HG03064 (cell line): ENCODE measurements at regions not wholly inside any gene's neighbourhood (a gene's known extent, or its start where the extent isn't known, plus 50 kb on each side); places are given as distances from the start of the nearest gene placed in this dataset.

Source experiments
- ATAC-seq: cut with Tn5 transposase; IDR thresholded peaks from one replicate; pipeline ENCODE4 v1.9.1; 2021; ENCODE audit warnings: low read depth; ENCODE audit not compliant: unreplicated experiment

DNA sequence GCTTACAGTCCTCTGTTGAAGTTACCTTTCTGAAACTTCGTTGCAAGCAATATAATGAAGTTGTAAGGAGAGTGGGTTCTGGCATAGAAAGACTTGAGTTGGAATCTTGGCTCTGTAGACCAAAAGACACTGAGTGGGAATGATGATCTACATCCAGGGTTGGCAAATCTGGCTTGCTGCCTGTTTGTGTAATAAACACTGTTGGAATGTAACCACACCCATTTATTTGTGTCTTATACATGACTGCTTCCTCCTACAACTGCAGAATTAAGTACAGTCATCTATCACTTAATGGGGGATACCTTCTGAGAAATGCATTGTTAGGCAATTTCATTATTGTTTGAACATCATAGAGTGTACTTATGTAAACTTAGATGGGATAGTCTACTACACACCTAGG lies 178.4 kb upstream of the SUCLG2 start:
- ATAC-seq: no peak

DNA sequence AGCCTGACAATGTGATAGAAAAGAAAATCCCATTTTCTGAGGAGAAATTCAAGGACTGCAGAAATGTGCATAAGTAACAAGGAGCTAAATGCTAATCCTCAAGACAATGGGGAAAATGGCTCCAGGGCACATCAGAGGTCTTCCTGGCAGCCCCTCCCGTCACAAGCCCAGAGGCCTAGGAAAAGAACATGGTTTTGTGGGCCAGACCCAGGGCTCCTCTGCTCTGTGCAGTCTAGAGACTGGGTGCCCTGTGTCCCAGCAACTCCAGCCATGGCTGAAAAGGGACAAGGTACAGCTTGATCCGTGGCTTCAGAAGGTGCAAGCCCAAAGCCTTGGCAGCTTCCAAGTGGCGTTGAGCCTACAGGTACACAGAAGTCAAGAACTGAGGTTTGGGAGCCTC lies 176.8 kb upstream of the SUCLG2 start:
- ATAC-seq: no peak

DNA sequence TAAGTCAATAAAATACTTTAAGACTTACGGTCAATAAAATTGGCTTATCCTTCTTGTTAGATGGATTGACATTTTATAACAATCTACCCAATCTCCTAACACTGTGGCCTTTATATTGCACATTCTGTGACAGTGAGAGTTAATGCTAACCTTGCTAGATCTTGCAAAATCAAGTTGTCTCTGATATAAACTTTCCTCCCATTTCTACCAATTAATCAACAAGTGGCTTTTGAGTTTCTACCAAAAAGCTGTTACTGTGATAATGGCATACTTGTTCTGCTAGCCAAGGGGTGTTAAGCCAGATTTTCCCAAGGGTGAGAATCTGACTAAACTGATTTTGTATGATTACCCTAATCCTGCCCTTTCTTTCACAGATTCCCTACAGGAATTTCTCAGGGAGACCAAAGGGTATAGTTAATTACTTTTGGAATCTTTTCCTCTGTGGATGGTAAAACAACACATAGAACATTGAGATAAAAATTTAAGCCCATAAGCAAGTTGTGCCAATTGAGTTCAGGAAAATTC lies 174.1 kb upstream of the SUCLG2 start:
- ATAC-seq: no peak

DNA sequence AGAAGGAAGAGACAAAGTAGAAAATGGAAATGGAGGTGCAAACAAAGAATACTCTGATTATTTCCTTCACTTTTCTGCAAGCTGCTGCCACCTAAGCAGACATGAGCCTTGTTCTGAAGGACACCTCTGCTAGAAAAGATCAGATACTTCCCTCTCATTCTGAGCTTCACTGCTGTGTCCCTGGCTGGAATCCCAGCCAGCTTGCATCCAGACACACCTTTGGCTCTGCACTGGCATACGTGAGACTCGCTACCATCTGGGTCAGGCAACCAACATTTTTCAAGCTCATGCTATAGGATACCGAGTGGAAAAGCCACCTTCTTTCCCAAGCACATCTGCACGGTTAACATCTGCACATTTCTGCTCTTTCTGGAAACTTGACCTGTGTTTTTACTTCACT lies 166.7 kb upstream of the SUCLG2 start:
- ATAC-seq: no peak

DNA sequence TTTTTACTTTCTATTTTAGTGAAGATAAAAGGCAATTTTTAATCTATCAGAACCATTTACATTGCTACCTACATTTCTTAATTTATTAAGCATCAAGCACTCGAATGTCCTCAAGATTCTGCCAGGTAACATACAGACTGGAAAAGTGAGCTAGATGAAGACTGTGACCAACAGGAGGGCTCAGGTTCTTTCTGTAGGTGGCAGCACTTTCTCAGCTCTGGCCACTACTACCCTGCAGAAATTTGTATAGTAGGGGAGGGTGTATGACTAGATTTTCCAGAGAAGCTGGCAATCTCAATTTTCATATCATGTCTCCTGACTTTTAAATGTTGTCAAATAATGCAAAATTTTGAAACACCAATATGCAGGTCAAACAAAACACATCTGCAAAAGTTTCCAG lies 165.0 kb upstream of the SUCLG2 start:
- no peak for ATAC-seq

DNA sequence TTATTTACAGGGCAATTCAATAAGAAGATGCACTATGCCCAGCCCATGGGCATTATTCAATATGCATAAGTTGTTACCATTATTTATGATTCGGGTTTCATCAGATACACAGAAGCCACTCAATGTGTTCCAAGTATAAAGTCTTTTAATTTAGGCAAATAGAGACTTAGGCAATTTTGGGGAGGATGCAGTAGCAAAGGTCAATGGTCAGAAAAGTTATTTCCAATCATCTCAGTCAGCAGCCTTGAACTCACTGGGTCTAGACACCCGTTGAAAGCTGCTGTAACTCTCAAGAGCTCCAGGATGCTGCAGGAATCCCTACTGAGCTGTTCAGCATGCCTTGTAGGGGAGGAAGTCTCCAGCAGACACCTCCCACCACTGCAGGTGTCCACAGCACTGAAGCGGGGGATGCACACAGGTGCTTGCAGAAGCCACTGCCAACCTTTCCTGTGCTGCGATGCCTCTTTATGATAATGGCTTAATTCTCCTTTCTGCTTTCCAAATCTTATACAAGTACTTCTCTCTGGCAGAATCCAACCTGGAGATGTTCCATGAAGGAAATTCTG lies 155.0 kb upstream of the SUCLG2 start:
- ATAC-seq: no peak

DNA sequence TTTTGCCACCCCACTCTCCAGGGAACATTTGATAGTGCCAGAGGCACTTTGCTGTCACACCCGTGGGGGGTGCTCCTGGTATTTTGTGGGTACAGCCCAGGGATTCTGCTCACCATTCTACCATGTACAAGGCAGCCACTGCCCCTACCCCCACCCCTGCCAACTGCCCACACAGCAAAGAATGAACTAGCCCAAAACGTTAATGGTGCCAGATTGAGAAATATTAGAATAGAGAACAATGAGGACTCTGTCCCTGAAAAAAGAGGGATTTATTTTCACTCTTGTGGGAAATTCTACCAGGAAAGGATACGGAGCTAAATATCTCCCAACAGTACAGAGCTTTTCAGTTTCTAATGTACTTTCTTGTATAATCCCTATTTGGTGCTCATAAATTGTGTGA lies 154.5 kb upstream of the SUCLG2 start:
- ATAC-seq: no peak

DNA sequence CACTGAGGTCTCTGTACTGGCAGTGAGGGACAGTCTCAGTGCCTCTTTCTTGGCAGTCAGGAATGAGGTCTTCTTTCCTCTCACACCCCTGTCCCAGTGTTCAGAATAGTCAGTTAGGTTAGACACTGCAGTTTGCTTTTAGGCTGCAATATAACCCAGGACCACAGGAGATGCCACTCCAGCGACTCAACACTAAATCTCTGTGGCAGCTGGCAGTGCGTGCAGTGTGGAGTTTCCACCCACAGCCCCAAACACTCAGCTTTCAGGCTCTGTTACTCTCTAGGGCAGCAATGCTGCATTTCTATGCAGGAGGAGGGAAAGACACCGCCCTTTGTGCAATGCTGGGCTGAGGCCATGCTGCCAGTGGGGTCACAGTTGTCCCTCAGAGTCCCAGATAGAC lies 150.2 kb upstream of the SUCLG2 start:
- ATAC-seq: no peak

DNA sequence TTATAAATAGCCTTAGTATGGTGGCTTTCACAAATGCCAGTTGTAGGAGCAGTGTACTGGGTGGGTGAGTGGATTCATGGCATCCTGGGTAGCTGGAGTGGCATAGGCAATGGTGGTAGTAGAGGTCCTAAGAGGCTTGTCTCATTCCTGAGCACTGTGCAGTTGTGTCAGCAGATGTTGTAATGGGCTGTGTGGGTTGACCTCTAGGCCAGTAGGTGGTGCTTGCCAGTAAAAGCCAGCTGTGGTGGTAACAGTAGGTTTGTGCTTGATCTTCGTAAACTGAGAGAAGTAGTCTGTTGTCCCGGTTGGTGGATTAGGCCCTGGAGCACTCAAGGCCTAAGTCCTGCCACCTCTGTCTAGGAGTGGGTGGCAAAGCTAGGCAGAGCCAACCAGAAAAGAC lies 149.7 kb upstream of the SUCLG2 start:
- no peak for ATAC-seq

DNA sequence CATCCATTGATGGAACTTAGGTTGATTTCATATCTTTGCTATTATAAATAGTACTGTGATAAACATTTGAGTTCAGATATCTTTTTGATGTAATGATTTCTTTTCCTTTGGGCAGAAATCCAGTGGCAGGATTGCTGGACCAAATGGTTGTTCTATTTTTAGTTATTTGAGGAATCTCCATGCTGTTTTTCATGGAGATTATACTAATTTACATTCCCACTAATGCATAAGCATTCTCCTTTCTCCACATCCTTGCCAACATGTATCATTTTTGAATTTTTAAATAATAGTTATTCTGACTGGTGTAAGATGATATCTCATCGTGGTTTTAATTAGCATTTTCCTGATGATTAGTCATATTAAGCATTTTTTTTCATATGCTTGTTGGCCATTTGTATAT lies 144.0 kb upstream of the SUCLG2 start:
- no peak for ATAC-seq

DNA sequence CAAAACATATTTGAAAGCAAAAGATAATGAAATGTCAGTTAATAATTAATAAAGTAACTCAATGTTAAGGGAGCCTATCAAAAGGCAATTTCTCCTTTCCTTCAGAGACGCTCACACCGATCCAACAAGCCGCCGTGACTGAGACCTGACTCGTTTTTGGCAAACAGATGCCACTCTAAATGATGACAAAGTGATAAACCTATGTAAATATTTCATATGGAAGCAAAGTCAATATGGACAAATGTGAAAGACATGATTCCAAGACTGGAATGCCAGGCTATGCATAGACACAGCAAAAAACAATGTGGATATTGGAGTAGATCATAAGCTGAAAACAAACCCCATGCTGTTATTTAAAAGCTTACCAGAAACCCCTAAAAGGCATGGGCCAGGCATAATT lies 137.2 kb upstream of the SUCLG2 start:
- ATAC-seq: no peak

DNA sequence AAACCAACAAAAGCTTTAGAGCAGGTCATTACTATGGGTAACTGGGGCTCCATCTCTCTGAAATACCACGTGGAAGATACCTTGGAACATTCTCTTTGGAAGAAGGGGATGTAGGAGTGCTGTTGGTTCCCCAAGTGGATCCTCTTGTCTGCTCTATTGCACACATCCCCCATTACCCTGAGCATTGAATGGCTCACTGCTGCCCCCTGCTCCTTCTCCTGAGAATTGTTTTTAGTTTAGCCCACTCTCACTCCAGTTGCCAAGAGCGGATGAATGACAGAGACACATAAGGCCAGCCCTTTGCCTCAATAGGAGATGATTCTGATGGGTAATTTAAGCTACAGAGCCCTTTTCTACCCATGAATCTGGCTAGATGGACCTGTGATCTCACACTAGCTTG lies 135.6 kb upstream of the SUCLG2 start:
- peak; percentile 63 for ATAC-seq

DNA sequence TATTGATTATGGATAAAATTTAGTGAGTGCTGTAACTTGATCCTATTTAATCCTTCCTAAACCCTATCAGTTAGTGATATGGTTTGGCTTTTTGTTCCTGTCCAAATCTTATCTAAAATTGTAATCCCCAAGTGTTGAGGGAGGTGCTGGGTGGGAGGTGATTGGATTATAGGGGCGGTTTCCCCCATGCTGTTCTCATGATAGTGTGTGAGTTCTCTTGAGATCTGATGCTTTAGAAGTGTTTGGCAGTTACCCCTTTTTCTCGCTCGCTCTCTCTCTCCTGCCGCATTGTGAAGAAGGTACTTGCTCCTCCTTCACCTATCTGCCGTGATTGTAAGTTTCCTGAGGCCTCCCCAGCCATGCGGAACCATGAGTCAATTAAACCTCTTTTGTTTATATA lies 134.0 kb upstream of the SUCLG2 start:
- ATAC-seq: no peak

DNA sequence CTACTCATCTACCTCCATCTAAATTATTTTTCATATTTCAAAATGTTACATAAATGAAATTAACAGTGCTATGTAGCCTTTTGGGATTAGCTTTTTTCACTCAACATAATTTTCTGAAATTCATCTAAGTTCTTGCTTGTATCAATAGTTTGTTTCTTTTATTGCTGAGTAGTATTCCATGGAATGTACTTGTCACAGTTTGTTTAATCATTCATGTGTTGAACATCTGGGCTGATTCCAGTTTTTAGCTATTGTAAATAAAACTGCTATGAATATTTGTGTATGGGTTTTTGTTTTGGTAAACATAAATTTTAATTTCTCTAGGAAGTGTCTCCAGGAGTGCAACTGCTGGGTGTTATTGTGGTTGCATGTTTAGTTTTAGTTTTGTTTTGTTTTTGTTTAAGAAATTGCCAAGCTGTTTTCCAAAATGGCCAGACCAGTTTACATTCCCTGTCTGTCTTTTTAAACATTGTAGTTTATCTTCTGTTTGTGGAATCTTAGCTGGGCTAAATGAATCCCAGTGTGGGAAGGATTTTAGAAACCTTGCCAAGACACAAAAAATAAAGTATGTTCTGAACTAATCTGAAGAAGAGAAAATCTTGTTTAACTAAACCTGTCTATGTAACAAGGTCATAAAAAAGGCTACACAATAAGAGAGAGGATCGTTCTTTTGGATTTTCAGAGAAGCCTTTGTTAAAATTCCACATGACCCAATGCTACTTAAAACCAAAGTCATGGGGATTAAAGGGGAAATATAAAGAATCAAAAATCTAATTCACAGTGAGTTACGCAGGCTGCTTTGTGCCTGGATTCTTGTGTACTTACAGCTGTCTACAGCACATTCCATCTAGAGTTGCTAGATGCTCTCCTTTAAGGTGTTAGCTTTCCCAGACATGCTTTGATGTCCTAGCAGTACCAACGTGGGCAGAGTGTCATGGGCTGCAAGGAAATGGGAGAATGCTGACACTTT lies 129.2 kb upstream of the SUCLG2 start:
- ATAC-seq: no peak

DNA sequence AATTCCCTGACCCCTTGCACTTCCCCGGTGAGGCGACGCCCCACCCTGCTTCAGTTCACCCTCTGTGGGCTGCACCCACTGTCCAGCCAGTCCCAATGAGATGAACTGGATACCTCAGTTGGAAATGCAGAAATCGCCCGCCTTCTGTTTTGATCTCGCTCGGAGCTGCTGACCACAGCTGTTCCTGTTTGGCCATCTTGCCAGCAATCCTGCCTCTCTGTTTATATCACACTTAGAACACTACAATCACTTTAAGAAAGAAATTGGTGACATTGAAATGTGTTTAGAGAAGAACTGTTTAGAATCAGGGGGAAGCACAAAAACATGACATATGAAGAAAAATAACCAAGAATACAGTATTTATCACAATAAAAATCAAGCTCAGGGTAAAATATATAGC lies 127.5 kb upstream of the SUCLG2 start:
- no peak for ATAC-seq

DNA sequence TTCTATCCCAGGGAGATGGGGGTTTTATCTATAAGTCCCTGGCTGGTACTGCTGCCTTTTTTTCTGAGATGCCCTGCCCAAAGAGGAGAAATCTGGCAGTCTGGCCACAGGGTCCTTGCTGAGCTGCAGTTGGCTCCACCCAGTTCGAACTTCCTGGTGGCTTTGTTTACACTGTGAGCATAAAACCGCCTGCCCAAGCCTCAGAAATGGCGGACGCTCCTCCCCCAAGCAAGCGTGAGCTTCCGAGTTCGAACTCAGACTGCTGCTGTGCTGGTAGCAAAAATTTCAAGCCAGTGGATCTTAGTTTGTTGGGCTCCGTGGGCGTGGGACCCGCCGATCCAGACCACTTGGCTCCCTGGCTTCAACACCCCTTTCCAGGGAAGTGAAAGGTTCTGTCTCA lies 126.8 kb upstream of the SUCLG2 start:
- no peak for ATAC-seq

DNA sequence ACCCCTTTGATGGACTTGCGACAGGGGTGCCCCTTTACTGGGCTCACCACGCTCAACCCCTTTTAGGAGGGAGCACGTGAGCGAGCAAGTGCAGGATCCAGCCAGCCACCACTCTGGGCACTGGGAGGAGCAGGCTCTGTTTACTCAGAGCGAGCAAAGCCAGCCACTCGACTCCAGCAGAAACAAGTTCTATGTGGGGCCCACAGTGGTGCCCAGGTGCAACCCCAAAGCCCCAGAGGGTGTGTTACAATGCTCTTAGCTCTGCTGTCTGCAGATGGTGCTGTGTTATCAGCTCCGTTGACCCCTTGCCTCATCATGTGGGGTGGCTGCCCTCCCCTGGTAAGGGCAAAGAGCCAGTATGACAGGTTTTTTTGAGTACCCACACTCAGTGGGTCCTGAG lies 120.3 kb upstream of the SUCLG2 start:
- no peak for ATAC-seq

DNA sequence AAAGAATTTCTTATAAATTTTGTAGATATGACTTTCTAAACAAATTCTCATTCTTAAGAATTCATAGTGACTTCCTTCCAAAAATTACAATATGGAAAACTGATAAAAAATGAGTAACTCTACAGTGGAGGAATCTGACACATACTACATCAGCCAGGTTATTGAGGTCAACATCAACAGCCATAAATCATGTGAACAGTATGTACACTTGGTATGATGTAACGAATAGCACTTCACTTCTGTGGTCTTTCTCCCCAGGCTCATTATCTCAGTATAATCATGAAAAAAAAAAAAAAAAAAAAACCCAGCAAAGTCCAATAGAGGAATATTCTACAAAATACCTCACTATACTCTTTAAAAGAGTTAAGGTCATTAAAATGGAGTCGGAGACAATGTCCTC lies 111.2 kb upstream of the SUCLG2 start:
- ATAC-seq: no peak

DNA sequence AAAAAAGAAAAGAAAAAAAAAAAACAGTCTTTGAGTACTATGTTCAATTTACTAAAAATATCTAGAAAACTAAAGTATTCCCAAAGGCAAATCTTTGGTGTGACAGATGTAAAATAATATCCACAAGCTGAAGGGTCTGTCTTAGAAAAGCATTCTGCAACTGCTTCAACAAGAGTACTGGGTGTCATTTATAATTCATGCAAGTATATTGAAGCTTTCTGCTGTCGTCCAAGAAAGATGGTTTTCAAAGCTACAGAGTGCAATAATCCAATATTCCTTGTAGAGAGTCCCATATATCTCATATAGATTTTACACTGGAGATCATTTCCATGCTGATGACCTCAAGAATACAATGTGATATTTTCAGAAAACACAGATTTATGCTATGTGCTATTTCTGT lies 90.9 kb upstream of the SUCLG2 start:
- ATAC-seq: no peak

DNA sequence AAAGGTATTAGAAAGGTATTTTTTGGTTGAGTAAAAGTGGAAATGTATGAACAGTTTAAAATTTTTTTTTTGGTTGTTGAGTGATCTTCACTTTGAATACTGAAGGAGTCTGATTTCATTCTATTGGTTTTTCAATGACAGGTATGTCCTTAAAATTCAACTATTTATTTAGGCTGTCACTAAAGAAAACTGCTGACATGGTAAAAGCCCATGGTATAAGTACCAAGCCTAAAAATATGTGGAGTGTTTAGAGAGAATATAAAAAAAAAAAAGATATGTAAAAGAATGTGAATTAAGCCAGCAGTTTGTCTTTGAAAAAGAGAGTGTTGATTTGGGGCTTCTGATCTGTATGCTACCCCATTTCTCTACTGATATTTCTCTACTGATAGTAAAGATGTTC lies 90.3 kb upstream of the SUCLG2 start:
- no peak for ATAC-seq

DNA sequence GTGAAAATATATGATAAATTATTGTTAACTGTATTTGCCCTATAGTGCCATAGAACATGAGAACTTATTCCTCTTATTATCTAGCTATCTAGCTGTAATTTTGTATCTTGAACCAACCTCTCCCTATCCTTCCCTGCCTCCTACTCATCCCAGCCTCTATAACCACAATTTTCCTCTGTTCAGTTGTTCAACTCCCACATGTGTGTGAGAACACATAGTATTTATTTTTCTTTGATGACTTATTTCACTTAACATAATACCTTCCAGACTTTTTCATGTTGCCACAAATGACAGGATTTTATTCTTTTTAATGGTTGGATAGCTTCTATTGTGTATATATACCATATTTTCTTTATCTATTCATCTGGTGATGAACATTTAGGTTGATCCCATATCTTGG lies 85.4 kb upstream of the SUCLG2 start:
- ATAC-seq: no peak
